MM.1S (cell line): ENCODE measurements at regions not wholly inside any gene's neighbourhood (a gene's known extent, or its start where the extent isn't known, plus 50 kb on each side); places are given as distances from the start of the nearest gene placed in this dataset.

ENCODE experiments used
- DNase-seq: peaks from one replicate; pipeline ENCODE4 v3.0.0-alpha.2; 2015
- H2AFZ ChIP-seq: fragments of 300-600 bp; sonication (generic); 2 replicates; pipeline ENCODE4 v1.6.0; 2016; ENCODE audit warnings: antibody characterized with exemption, low read length
- H3F3A ChIP-seq: fragments of 300-600 bp; sonication (generic); 2 replicates; pipeline ENCODE4 v1.6.1; 2016; ENCODE audit warnings: mild to moderate bottlenecking, antibody characterized with exemption, low read length, moderate library complexity, mixed read lengths; ENCODE audit not compliant: insufficient read depth
- H3K27ac ChIP-seq: fragments of 300-600 bp; sonication (generic); 2 replicates; pipeline ENCODE4 v1.5.1; 2016; ENCODE audit warnings: mild to moderate bottlenecking, low read length
- H3K27me3 ChIP-seq: fragments of 300-600 bp; sonication (generic); replicated peaks from 2 replicates; pipeline ENCODE4 v1.6.0; 2016; ENCODE audit warnings: low read length; ENCODE audit not compliant: insufficient read depth
- H3K36me3 ChIP-seq: fragments of 300-600 bp; sonication (generic); replicated peaks from 2 replicates; pipeline ENCODE4 v1.6.1; 2016; ENCODE audit warnings: mild to moderate bottlenecking, low read length, mixed read lengths; ENCODE audit not compliant: insufficient read depth
- H3K4me1 ChIP-seq: fragments of 300-600 bp; sonication (generic); 2 replicates; pipeline ENCODE4 v1.6.1; 2016; ENCODE audit warnings: low read length, mixed read lengths
- H3K4me2 ChIP-seq: fragments of 300-600 bp; sonication (generic); 2 replicates; pipeline ENCODE4 v1.6.0; 2016; ENCODE audit warnings: low read depth, low read length
- H3K4me3 ChIP-seq: fragments of 300-600 bp; sonication (generic); 2 replicates; pipeline ENCODE4 v1.5.1; 2016; ENCODE audit warnings: low read length, mixed read lengths
- H3K79me2 ChIP-seq: fragments of 300-600 bp; sonication (generic); 2 replicates; pipeline ENCODE4 v1.6.1; 2016; ENCODE audit warnings: mixed run types, low read length, mixed read lengths
- H3K9ac ChIP-seq: fragments of 300-600 bp; sonication (generic); 2 replicates; pipeline ENCODE4 v1.6.1; 2016; ENCODE audit warnings: low read length, mixed read lengths
- H3K9me2 ChIP-seq: fragments of 300-600 bp; sonication (generic); replicated peaks from 2 replicates; pipeline ENCODE4 v1.6.1; 2016; ENCODE audit warnings: mild to moderate bottlenecking, low read length, mixed read lengths; ENCODE audit not compliant: insufficient read depth
- H3K9me3 ChIP-seq: fragments of 300-600 bp; sonication (generic); replicated peaks from 2 replicates; pipeline ENCODE4 v1.6.1; 2016; ENCODE audit warnings: mild to moderate bottlenecking, low read length, mixed read lengths; ENCODE audit not compliant: insufficient read depth
- H4K20me1 ChIP-seq: fragments of 300-600 bp; sonication (generic); 2 replicates; pipeline ENCODE4 v1.6.1; 2016; ENCODE audit warnings: mild to moderate bottlenecking, low read length, moderate library complexity, mixed read lengths; ENCODE audit not compliant: insufficient read depth
- CTCF ChIP-seq: fragments of 300-600 bp; sonication (generic); IDR thresholded peaks from 2 replicates; pipeline ENCODE4 v1.5.1; 2016; ENCODE audit warnings: antibody characterized with exemption, low read length, mixed read lengths
- EZH2 ChIP-seq: fragments of 300-600 bp; sonication (generic); optimal IDR thresholded peaks from 2 replicates; pipeline ENCODE3; 2017; ENCODE audit warnings: low read depth, mild to moderate bottlenecking, antibody characterized with exemption, low read length, mixed read lengths
- EZH2phosphoT487 ChIP-seq: fragments of 300-600 bp; sonication (generic); IDR thresholded peaks from 2 replicates; pipeline ENCODE4 v1.6.1; 2018; ENCODE audit warnings: antibody characterized with exemption, low read length

GRCh38 chr18:67864677-67865340 is 348.3 kb upstream of the DSEL start:
- H3K9me3 ChIP-seq = no peaks in the 10 kb centered on the region
- H3K9ac ChIP-seq = no peak overlapping the region
- no peak overlapping the region for H3K27ac ChIP-seq
- H3K4me1 ChIP-seq = no peaks in the 10 kb centered on the region
- H3K27me3 ChIP-seq = no peaks in the 10 kb centered on the region
- H3K9me2 ChIP-seq = no peaks in the 10 kb centered on the region
- no peak overlapping the region for H2AFZ ChIP-seq
- no peaks in the 10 kb centered on the region for H3K79me2 ChIP-seq
- H3K4me3 ChIP-seq = no peak overlapping the region
- no peaks in the 10 kb centered on the region for H4K20me1 ChIP-seq
- H3K36me3 ChIP-seq = no peaks in the 10 kb centered on the region
- no peak for DNase-seq
- no peak for TF ChIP-seq CTCF
- TF ChIP-seq EZH2phosphoT487 = no peak
- TF ChIP-seq EZH2 = no peak
- no peak overlapping the region for H3K4me2 ChIP-seq
- no peaks in the 10 kb centered on the region for H3F3A ChIP-seq

GRCh38 chr18:67862069-67862468 is 345.5 kb upstream of the DSEL start:
- TF ChIP-seq EZH2phosphoT487 (no peak), CTCF (no peak), EZH2 (no peak)
- H3K9me2 ChIP-seq = no peaks in the 10 kb centered on the region
- H3K4me3 ChIP-seq = no peak overlapping the region
- no peak overlapping the region for H3K27ac ChIP-seq
- H4K20me1 ChIP-seq = no peaks in the 10 kb centered on the region
- no peaks in the 10 kb centered on the region for H3K9me3 ChIP-seq
- H3K9ac ChIP-seq = no peak overlapping the region
- H3K4me2 ChIP-seq = no peak overlapping the region
- H3K79me2 ChIP-seq = no peaks in the 10 kb centered on the region
- H3K36me3 ChIP-seq = no peaks in the 10 kb centered on the region
- no peaks in the 10 kb centered on the region for H3K4me1 ChIP-seq
- DNase-seq = no peak
- H3K27me3 ChIP-seq = no peaks in the 10 kb centered on the region
- no peaks in the 10 kb centered on the region for H3F3A ChIP-seq
- no peak overlapping the region for H2AFZ ChIP-seq

- H3K9ac ChIP-seq = no peak overlapping the region
- no peak overlapping the region for H2AFZ ChIP-seq
- H4K20me1 ChIP-seq = no peaks in the 10 kb centered on the region
- TF ChIP-seq CTCF (no peak), EZH2 (no peak), EZH2phosphoT487 (no peak)
- no peaks in the 10 kb centered on the region for H3K27me3 ChIP-seq
- H3K9me3 ChIP-seq = no peaks in the 10 kb centered on the region
- no peaks in the 10 kb centered on the region for H3K79me2 ChIP-seq
- no peak overlapping the region for H3K4me2 ChIP-seq
- no peaks in the 10 kb centered on the region for H3F3A ChIP-seq
- H3K4me1 ChIP-seq = no peaks in the 10 kb centered on the region
- no peak overlapping the region for H3K4me3 ChIP-seq
- no peaks in the 10 kb centered on the region for H3K36me3 ChIP-seq
- H3K9me2 ChIP-seq = no peaks in the 10 kb centered on the region
- DNase-seq = no peak
- no peak overlapping the region for H3K27ac ChIP-seq
These were observed 337.8 kb upstream of the DSEL start for GRCh38 chr18:67854340-67854739.
